ENCODE measurements at regions not wholly inside any gene's neighbourhood (a gene's known extent, or its start where the extent isn't known, plus 50 kb on each side); places are given as distances from the start of the nearest gene placed in this dataset.

- intact Hi-C loops (cut with micrococcal nuclease) (no loop called here), dilution Hi-C loops (cut with MboI; ENCODE audit: extremely low pct_ligation_motif_present, low sequenced_read_pairs) (no loop called here)
- Histone ChIP-seq H3K4me3 (replicated peaks in 1 of 3; ENCODE audit: insufficient read depth in 1 of 3, low read depth in 1 of 3, low read length in 3 of 3) (no peak overlapping the region), H3K4me2 (ENCODE audit: insufficient read depth, low read length) (no peak overlapping the region), H4K20me1 (replicated peaks; ENCODE audit: control insufficient read depth, extremely low read depth, insufficient read depth, low read length) (no peaks in the 10 kb centered on the region), H3K36me3 (ENCODE audit: control insufficient read depth in 2 of 2, extremely low read depth in 1 of 2, insufficient read depth in 2 of 2, low read length in 2 of 2) (no peaks in the 10 kb centered on the region), H3K9ac (replicated peaks; ENCODE audit: extremely low read depth, insufficient read depth, low read length) (no peak overlapping the region), H3K27me3 (ENCODE audit: control insufficient read depth in 2 of 2, insufficient read depth in 2 of 2, low read length in 2 of 2) (no peaks in the 10 kb centered on the region), H3K4me1 (ENCODE audit: control insufficient read depth, extremely low read depth, insufficient read depth, low read length) (peaks cover 9% of the 10 kb centered on the region), H3K79me2 (ENCODE audit: control insufficient read depth, insufficient read depth, low read length) (no peaks in the 10 kb centered on the region), H3K27ac (ENCODE audit: insufficient read depth, low read depth, low read length) (no peak overlapping the region), H3K9me1 (replicated peaks; ENCODE audit: control insufficient read depth, extremely low read depth, insufficient read depth, low read length) (no peaks in the 10 kb centered on the region), H2AFZ (ENCODE audit: low read depth, low read length) (no peak overlapping the region), H3K9me3 (replicated peaks; ENCODE audit: control insufficient read depth, insufficient read depth, low read length) (no peaks in the 10 kb centered on the region)
- FAIRE-seq (no peak), DNase-seq (ENCODE audit: low read depth, low spot score) (no peak)
- POLR2A ChIA-PET: interaction anchor here (0.7 kb wide), 2 partner anchors 330 to 560 kb away, joined by 3 to 6 read pairs; no protein-coding TSS in a partner anchor
- TF ChIP-seq POLR2AphosphoS5 (IDR thresholded peaks at IDR 0.05; ENCODE audit: insufficient read depth, low read depth, low read length) (no peak), GATA2 (IDR thresholded peaks at IDR 0.05; ENCODE audit: insufficient read depth, insufficient read length, low read depth, low read length) (no peak), FOS (IDR thresholded peaks at IDR 0.05; ENCODE audit: borderline replicate concordance, insufficient read depth, low read length) (no peak), POLR2A (IDR thresholded peaks at IDR 0.05; ENCODE audit: low read depth, low read length) (no peak), MYC (IDR thresholded peaks at IDR 0.05; ENCODE audit: low read depth, low read length) (no peak), EZH2 (IDR thresholded peaks at IDR 0.05; ENCODE audit: borderline replicate concordance, low read depth, low read length, severe bottlenecking) (no peak), JUN (IDR thresholded peaks at IDR 0.05; ENCODE audit: borderline replicate concordance, insufficient read depth, insufficient read length, low read depth) (no peak)
- TF ChIP-seq, protein P1, sequence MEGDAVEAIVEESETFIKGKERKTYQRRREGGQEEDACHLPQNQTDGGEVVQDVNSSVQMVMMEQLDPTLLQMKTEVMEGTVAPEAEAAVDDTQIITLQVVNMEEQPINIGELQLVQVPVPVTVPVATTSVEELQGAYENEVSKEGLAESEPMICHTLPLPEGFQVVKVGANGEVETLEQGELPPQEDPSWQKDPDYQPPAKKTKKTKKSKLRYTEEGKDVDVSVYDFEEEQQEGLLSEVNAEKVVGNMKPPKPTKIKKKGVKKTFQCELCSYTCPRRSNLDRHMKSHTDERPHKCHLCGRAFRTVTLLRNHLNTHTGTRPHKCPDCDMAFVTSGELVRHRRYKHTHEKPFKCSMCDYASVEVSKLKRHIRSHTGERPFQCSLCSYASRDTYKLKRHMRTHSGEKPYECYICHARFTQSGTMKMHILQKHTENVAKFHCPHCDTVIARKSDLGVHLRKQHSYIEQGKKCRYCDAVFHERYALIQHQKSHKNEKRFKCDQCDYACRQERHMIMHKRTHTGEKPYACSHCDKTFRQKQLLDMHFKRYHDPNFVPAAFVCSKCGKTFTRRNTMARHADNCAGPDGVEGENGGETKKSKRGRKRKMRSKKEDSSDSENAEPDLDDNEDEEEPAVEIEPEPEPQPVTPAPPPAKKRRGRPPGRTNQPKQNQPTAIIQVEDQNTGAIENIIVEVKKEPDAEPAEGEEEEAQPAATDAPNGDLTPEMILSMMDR (IDR thresholded peaks at IDR 0.05; ENCODE audit: extremely low read depth in 1 of 2, insufficient read depth in 1 of 2, low read depth in 1 of 2, low read length in 2 of 2): no peak
- TF ChIP-seq, protein P2, sequence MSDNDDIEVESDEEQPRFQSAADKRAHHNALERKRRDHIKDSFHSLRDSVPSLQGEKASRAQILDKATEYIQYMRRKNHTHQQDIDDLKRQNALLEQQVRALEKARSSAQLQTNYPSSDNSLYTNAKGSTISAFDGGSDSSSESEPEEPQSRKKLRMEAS (IDR thresholded peaks at IDR 0.05; ENCODE audit: insufficient read depth, insufficient read length): no peak
- CTCF ChIA-PET: interaction anchor here (0.6 to 1.9 kb wide), 4 partner anchors 10 to 57 kb away, joined by 3 to 5 read pairs (median 4); no protein-coding TSS in a partner anchor
- no TSS peak for BruUV-seq (replicated peaks)
These were observed 100.0 kb upstream of the RAP2B start for GRCh38 chr3:153061938-153062528.
